Ovary (tissue), 7 donors: ENCODE measurements at regions not wholly inside any gene's neighbourhood (a gene's known extent, or its start where the extent isn't known, plus 50 kb on each side); places are given as distances from the start of the nearest gene placed in this dataset.

Source experiments
- DNase-seq, 5 donors: peaks; one replicate each; pipeline ENCODE4 v3.0.0-alpha.2; 2019 to 2020
- H3K27ac ChIP-seq, 2 donors: fragments of 200-600 bp; one replicate each; pipeline versions ENCODE4 v1.5.1 to v1.8.0; 2019 to 2022
- H3K27me3 ChIP-seq: fragments of 200-600 bp; one replicate; pipeline ENCODE4 v1.8.0; 2022
- H3K36me3 ChIP-seq: fragments of 200-600 bp; sonication (generic); one replicate; pipeline ENCODE4 v1.5.1; 2019
- H3K4me1 ChIP-seq: one replicate; pipeline ENCODE4 v1.8.1; 2013; ENCODE audit warnings: mild to moderate bottlenecking, moderate library complexity; ENCODE audit not compliant: insufficient read depth
- H3K4me3 ChIP-seq: fragments of 200-600 bp; sonication (generic); one replicate; pipeline ENCODE4 v1.5.1; 2017
- H3K9me3 ChIP-seq, 2 donors: fragments of 200-600 bp in 1 of 2; sonication (generic) in 1 of 2; one replicate each; pipeline versions ENCODE4 v1.5.1 to v1.8.1; 2013 to 2019; ENCODE audit warnings: mild to moderate bottlenecking in 1 of 2, moderate library complexity in 1 of 2
- CTCF ChIP-seq, 3 donors: fragments of 450-650 bp in 2 of 3; fragments of 200-600 bp in 1 of 3; IDR thresholded peaks; one replicate each; pipeline versions ENCODE4 v1.5.1 to v1.8.0; 2016 to 2022; ENCODE audit warnings: antibody characterized with exemption in 3 of 3, mild to moderate bottlenecking in 1 of 3
- EP300 ChIP-seq: sonication (generic); formaldehyde crosslinking; IDR thresholded peaks from one replicate; pipeline ENCODE4 v1.6.1; 2017; ENCODE audit warnings: antibody characterized with exemption
- POLR2A ChIP-seq: fragments of 450-650 bp; IDR thresholded peaks from one replicate; pipeline ENCODE4 v1.6.1; 2017; ENCODE audit warnings: antibody characterized with exemption, mild to moderate bottlenecking, moderate library complexity
- WGBS, 3 donors: extraction: QIAGEN DNeasy Blood & Tissue Kit in 1 of 3; methylation state at CpG; one replicate each; pipeline versions ENCODE4 v1.1.5 to v1.1.7; 2013 to 2017; 5-methylcytosine and 5-hydroxymethylcytosine counted together
- intact Hi-C, 4 donors: fragments of 100-400 bp; cut with DNase I; formaldehyde crosslinking; loops; one replicate each; pipeline versions ENCODE4 v1.11.0 to v1.15.1; 2022 to 2023
- donor health status: DM: no; HTN: no; CAD: no; lungs with moderate emphysema.
- donor health status: DM: no; HTN: no; CAD: no.
- donor health status: Bipolar disorder and iron deficiency.
- donor health status: DM: no; HTN: no; CAD: no.
- donor health status: DM: yes; HTN: yes; CAD: no.

- no peak overlapping the region for H3K4me3 ChIP-seq
- no peaks in the 10 kb centered on the region for H3K9me3 ChIP-seq
- no peaks in the 10 kb centered on the region for H3K36me3 ChIP-seq
- intact Hi-C loops, result no loop called here
- H3K27me3 ChIP-seq, result no peaks in the 10 kb centered on the region
- no peaks in the 10 kb centered on the region for H3K4me1 ChIP-seq
- H3K27ac ChIP-seq, result no peak overlapping the region
- TF ChIP-seq POLR2A (no peak), EP300 (no peak), CTCF (IDR thresholded peaks at IDR 0.05) (no peak)
- DNase-seq, result no peak
- 59 to 62% (median 62%) methylated on average over 8 of the region's 8 CpGs for WGBS, 3 donors
Measured at GRCh38 chr10:3310016-3310784, 137.6 kb upstream of the PITRM1 start.

DNA sequence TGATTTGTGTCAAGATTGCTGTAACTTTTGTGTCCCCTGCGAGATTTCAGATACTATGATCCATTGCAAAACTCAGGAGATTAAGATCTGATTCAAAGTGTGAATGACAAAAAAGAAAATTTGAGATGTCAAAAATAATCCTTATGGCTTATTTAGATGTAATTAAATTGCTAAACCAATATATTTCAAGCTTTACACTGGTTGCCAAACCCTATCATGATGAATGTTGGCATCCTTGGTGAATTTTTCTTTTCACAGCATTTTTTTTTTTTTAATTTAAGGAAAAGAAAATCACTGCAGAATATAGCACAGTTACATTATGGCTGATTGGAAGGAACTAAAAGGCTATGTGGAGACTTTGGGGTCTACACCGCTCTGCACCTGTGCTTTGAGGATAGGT, 133.5 kb upstream of the PITRM1 start:
- no peaks in the 10 kb centered on the region for H3K4me1 ChIP-seq
- H3K4me3 ChIP-seq, result no peak overlapping the region
- intact Hi-C loops, result no loop called here
- WGBS, 3 donors, result 95 to 96% (median 96%) methylated on average over 2 of the region's 2 CpGs
- no peak for DNase-seq
- H3K36me3 ChIP-seq, result no peaks in the 10 kb centered on the region
- no peaks in the 10 kb centered on the region for H3K27me3 ChIP-seq
- H3K9me3 ChIP-seq, result no peaks in the 10 kb centered on the region
- no peak overlapping the region for H3K27ac ChIP-seq
- TF ChIP-seq POLR2A (no peak), EP300 (no peak), CTCF (IDR thresholded peaks at IDR 0.05) (no peak)

- no peak for TF ChIP-seq EP300
- no peak for TF ChIP-seq CTCF (IDR thresholded peaks at IDR 0.05)
- no peak for TF ChIP-seq POLR2A
- intact Hi-C loops, result no loop called here
- no peaks in the 10 kb centered on the region for H3K9me3 ChIP-seq
- H3K4me3 ChIP-seq, result no peak overlapping the region
- no peaks in the 10 kb centered on the region for H3K27me3 ChIP-seq
- no peaks in the 10 kb centered on the region for H3K4me1 ChIP-seq
- H3K27ac ChIP-seq, result no peak overlapping the region
- no peak for DNase-seq
- WGBS, 3 donors, result 87 to 90% (median 89%) methylated on average over 14 of the region's 14 CpGs
- H3K36me3 ChIP-seq, result no peaks in the 10 kb centered on the region
Measured at GRCh38 chr10:3295582-3296151, 123.1 kb upstream of the PITRM1 start.

- Histone ChIP-seq H3K4me1 (no peaks in the 10 kb centered on the region), H3K9me3 (no peaks in the 10 kb centered on the region), H3K4me3 (no peak overlapping the region), H3K27me3 (no peaks in the 10 kb centered on the region), H3K27ac (no peak overlapping the region), H3K36me3 (no peaks in the 10 kb centered on the region)
- TF ChIP-seq POLR2A, result no peak
- TF ChIP-seq EP300, result no peak
- no peak for TF ChIP-seq CTCF (IDR thresholded peaks at IDR 0.05)
- intact Hi-C loops, result no loop called here
- WGBS, 3 donors, result 84 to 89% (median 84%) methylated on average over 14 of the region's 14 CpGs
- DNase-seq, result no peak
Measured at GRCh38 chr10:3294919-3295581, 122.5 kb upstream of the PITRM1 start.
